ENCODE measurements at regions not wholly inside any gene's neighbourhood (a gene's known extent, or its start where the extent isn't known, plus 50 kb on each side); places are given as distances from the start of the nearest gene placed in this dataset.

DNA sequence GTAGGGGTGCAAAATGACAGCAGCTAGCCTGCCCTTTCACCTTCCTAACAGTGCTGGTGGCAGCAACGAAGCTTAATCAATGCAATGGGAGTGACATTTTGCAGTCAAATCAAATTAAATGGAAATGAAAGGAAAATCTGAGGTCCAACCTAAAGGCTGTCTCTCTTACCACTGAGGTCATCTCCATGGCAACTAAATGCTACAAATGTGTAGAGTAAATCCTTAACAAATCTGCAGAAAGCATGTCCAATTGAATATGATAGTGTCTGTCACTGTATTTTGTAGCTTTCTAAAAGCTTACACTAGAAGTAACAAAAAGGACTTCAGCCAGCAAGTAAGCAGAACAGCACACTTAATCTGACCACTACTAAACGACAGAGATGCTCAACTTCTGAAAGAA lies 488.8 kb downstream of the BCAT1 start:
- no TSS peak for BruUV-seq (replicated peaks)
- Histone ChIP-seq H3K4me2 (ENCODE audit: insufficient read depth, low read length) (no peak overlapping the region), H2AFZ (ENCODE audit: low read depth, low read length) (no peak overlapping the region), H3K9me1 (replicated peaks; ENCODE audit: control insufficient read depth, extremely low read depth, insufficient read depth, low read length) (no peaks in the 10 kb centered on the region), H4K20me1 (replicated peaks; ENCODE audit: control insufficient read depth, extremely low read depth, insufficient read depth, low read length) (no peaks in the 10 kb centered on the region), H3K36me3 (ENCODE audit: control insufficient read depth in 2 of 2, extremely low read depth in 1 of 2, insufficient read depth in 2 of 2, low read length in 2 of 2) (no peaks in the 10 kb centered on the region), H3K9ac (replicated peaks; ENCODE audit: extremely low read depth, insufficient read depth, low read length) (no peak overlapping the region), H3K9me3 (replicated peaks; ENCODE audit: control insufficient read depth, insufficient read depth, low read length) (no peaks in the 10 kb centered on the region), H3K4me3 (replicated peaks in 1 of 3; ENCODE audit: insufficient read depth in 1 of 3, low read depth in 1 of 3, low read length in 3 of 3) (no peak overlapping the region), H3K79me2 (ENCODE audit: control insufficient read depth, insufficient read depth, low read length) (no peaks in the 10 kb centered on the region), H3K27ac (ENCODE audit: insufficient read depth, low read depth, low read length) (no peak overlapping the region), H3K4me1 (ENCODE audit: control insufficient read depth, extremely low read depth, insufficient read depth, low read length) (no peaks in the 10 kb centered on the region), H3K27me3 (ENCODE audit: control insufficient read depth in 2 of 2, insufficient read depth in 2 of 2, low read length in 2 of 2) (peaks cover 0 to 2% of the 10 kb centered on the region in 2 experiments)
- dilution Hi-C loops (cut with MboI; ENCODE audit: extremely low pct_ligation_motif_present, low sequenced_read_pairs): no loop called here
- ChIA-PET CTCF (no interaction called here), POLR2A (no interaction called here)
- DNase-seq (ENCODE audit: low read depth, low spot score) (no peak), FAIRE-seq (no peak)
- no peak for TF ChIP-seq FOS (IDR thresholded peaks at IDR 0.05; ENCODE audit: borderline replicate concordance, insufficient read depth, low read length)
- intact Hi-C loops (cut with micrococcal nuclease): no loop called here

DNA sequence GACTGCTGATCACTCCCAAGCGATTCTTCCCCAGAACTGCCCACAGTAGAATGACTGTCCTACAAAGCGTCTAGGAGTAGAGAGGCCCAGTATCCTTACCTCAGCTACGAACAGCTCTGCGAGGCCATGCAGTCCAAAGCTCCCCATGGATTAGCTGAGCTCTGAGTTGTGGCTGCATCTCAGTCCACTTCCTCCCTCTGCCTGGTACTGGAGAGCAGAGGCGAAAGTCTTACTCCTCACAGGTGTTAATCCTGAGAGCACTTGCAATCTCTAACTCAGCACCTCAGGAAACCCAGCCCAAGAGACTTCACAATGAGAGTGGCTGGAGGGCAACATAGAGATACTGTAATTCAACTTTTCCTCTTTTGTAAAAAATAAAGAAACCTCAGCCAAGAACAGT lies 493.1 kb downstream of the BCAT1 start:
- dilution Hi-C loops (cut with MboI; ENCODE audit: extremely low pct_ligation_motif_present, low sequenced_read_pairs) (no loop called here), intact Hi-C loops (cut with micrococcal nuclease) (no loop called here)
- no peak overlapping the region for H2AFZ ChIP-seq (ENCODE audit: low read depth, low read length)
- no peak overlapping the region for H3K9ac ChIP-seq (replicated peaks; ENCODE audit: extremely low read depth, insufficient read depth, low read length)
- H3K9me1 ChIP-seq (replicated peaks; ENCODE audit: control insufficient read depth, extremely low read depth, insufficient read depth, low read length): no peaks in the 10 kb centered on the region
- no peaks in the 10 kb centered on the region for H3K36me3 ChIP-seq (ENCODE audit: control insufficient read depth in 2 of 2, extremely low read depth in 1 of 2, insufficient read depth in 2 of 2, low read length in 2 of 2)
- H4K20me1 ChIP-seq (replicated peaks; ENCODE audit: control insufficient read depth, extremely low read depth, insufficient read depth, low read length): no peaks in the 10 kb centered on the region
- no peak overlapping the region for H3K27ac ChIP-seq (ENCODE audit: insufficient read depth, low read depth, low read length)
- ChIA-PET POLR2A (no interaction called here), CTCF (interaction anchor here (2.1 kb wide), 1 partner anchor 12 kb away, joined by 5 read pairs; no protein-coding TSS in a partner anchor)
- FAIRE-seq (no peak), DNase-seq (ENCODE audit: low read depth, low spot score) (no peak)
- H3K9me3 ChIP-seq (replicated peaks; ENCODE audit: control insufficient read depth, insufficient read depth, low read length): no peaks in the 10 kb centered on the region
- H3K4me1 ChIP-seq (ENCODE audit: control insufficient read depth, extremely low read depth, insufficient read depth, low read length): no peaks in the 10 kb centered on the region
- BruUV-seq (replicated peaks): no TSS peak
- no peak overlapping the region for H3K4me3 ChIP-seq (replicated peaks in 1 of 3; ENCODE audit: insufficient read depth in 1 of 3, low read depth in 1 of 3, low read length in 3 of 3)
- no peaks in the 10 kb centered on the region for H3K79me2 ChIP-seq (ENCODE audit: control insufficient read depth, insufficient read depth, low read length)
- H3K4me2 ChIP-seq (ENCODE audit: insufficient read depth, low read length): no peak overlapping the region
- peaks cover 0 to 2% of the 10 kb centered on the region in 2 experiments for H3K27me3 ChIP-seq (ENCODE audit: control insufficient read depth in 2 of 2, insufficient read depth in 2 of 2, low read length in 2 of 2)
- TF ChIP-seq POLR2A (IDR thresholded peaks at IDR 0.05; ENCODE audit: low read depth, low read length) (no peak), JUN (IDR thresholded peaks at IDR 0.05; ENCODE audit: borderline replicate concordance, insufficient read depth, insufficient read length, low read depth) (no peak), EZH2 (IDR thresholded peaks at IDR 0.05; ENCODE audit: borderline replicate concordance, low read depth, low read length, severe bottlenecking) (no peak), FOS (IDR thresholded peaks at IDR 0.05; ENCODE audit: borderline replicate concordance, insufficient read depth, low read length) (no peak), MYC (IDR thresholded peaks at IDR 0.05; ENCODE audit: low read depth, low read length) (no peak)
- TF ChIP-seq, protein P1, sequence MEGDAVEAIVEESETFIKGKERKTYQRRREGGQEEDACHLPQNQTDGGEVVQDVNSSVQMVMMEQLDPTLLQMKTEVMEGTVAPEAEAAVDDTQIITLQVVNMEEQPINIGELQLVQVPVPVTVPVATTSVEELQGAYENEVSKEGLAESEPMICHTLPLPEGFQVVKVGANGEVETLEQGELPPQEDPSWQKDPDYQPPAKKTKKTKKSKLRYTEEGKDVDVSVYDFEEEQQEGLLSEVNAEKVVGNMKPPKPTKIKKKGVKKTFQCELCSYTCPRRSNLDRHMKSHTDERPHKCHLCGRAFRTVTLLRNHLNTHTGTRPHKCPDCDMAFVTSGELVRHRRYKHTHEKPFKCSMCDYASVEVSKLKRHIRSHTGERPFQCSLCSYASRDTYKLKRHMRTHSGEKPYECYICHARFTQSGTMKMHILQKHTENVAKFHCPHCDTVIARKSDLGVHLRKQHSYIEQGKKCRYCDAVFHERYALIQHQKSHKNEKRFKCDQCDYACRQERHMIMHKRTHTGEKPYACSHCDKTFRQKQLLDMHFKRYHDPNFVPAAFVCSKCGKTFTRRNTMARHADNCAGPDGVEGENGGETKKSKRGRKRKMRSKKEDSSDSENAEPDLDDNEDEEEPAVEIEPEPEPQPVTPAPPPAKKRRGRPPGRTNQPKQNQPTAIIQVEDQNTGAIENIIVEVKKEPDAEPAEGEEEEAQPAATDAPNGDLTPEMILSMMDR (IDR thresholded peaks at IDR 0.05; ENCODE audit: extremely low read depth in 1 of 2, insufficient read depth in 1 of 2, low read depth in 1 of 2, low read length in 2 of 2): no peak
